WTC11 (cell line): ENCODE measurements at regions not wholly inside any gene's neighbourhood (a gene's known extent, or its start where the extent isn't known, plus 50 kb on each side); places are given as distances from the start of the nearest gene placed in this dataset.

ENCODE experiments used
- CBFB ChIP-seq: sonication (generic); formaldehyde crosslinking; IDR thresholded peaks from 2 replicates; pipeline ENCODE4 v1.8.1; 2022; ENCODE audit warnings: mild to moderate bottlenecking, low read depth, missing genetic modification reagents
- CTCF ChIP-seq: fragments of 200-600 bp; IDR thresholded peaks from 2 replicates; pipeline ENCODE4 v1.8.0; 2022; ENCODE audit warnings: antibody characterized with exemption
- MLX ChIP-seq: sonication (generic); formaldehyde crosslinking; IDR thresholded peaks from 2 replicates; pipeline ENCODE4 v1.8.1; 2023; ENCODE audit warnings: mild to moderate bottlenecking, missing genetic modification reagents, moderate library complexity
- NFYB ChIP-seq: sonication (generic); formaldehyde crosslinking; conservative IDR thresholded peaks from 2 replicates; pipeline ENCODE4 v1.8.0; 2022; ENCODE audit warnings: low read depth, missing genetic modification reagents
- ZNF512 ChIP-seq: sonication (generic); formaldehyde crosslinking; IDR thresholded peaks from 2 replicates; pipeline ENCODE4 v1.8.1; 2022; ENCODE audit warnings: missing genetic modification reagents, borderline replicate concordance

- TF ChIP-seq CBFB (CRISPR knock-in tag) = no peak
- TF ChIP-seq ZNF512 = no peak
- no peak for TF ChIP-seq CTCF
- no peak for TF ChIP-seq MLX (CRISPR knock-in tag)
- no peak for TF ChIP-seq NFYB (CRISPR knock-in tag)
Observed at GRCh38 chr15:38176155-38176554, 76.5 kb upstream of the SPRED1 start.
